ENCODE measurements at regions not wholly inside any gene's neighbourhood (a gene's known extent, or its start where the extent isn't known, plus 50 kb on each side); places are given as distances from the start of the nearest gene placed in this dataset.
"Not testable (repeated sequence)": the region's sequence is repeated elsewhere in the genome, so short reads cannot be mapped to it uniquely, and the experiment has no call there.

- no peak for DNase-seq
Measured at GRCh38 chr19:27860309-27860934, 1352.5 kb downstream of the UQCRFS1 start.

DNA sequence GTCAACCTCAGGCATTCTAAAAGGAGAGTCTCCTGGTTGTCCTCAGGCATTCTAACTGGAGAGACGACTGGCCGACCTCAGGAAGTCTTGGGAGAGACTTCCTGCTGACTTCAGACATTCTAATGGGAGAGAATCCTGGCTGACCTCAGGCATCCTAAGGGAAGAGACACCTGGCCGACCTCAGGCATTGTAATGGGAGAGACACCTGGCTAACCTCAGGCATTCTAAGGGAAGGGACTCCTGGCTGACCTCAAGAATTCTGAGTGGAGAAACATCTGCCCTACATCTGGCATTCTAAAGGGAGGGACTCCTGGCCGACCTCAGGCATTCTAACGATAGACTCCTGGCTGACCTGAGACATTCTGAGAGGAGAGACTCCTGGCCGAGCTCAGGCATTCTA, 1353.3 kb downstream of the UQCRFS1 start:
- DNase-seq, result no peak

GRCh38 chr19:27858981-27859581, 1353.9 kb downstream of the UQCRFS1 start:
- DNase-seq, result no peak

- DNase-seq, result not testable (repeated sequence)
Measured at GRCh38 chr19:27852931-27853330, 1360.0 kb downstream of the UQCRFS1 start.

DNA sequence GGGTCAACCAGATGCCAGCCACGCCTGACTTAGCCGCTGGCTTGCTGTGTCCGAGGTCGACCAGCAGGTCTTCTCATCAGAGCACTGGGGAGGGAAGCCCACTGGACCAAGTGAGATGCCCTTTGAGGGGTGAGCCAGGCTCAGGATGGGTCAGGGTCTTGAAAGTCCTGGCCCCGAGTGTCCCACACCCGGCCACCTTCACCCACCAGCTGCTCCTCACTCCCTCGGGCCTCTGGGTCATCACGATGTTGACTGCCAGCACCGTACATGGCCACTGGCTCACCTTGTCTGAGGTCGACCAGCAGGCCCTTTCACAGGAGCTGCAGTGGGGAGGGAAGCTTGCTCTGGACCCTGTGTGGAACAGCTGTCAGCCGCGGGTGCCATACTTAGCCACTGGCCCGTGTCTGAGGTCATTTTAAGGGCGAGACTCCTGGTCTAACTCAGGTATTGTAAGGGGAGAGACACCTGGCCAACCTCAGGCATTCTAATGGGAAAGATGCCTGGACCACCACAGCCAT, 1361.3 kb downstream of the UQCRFS1 start:
- no peak for DNase-seq

DNA sequence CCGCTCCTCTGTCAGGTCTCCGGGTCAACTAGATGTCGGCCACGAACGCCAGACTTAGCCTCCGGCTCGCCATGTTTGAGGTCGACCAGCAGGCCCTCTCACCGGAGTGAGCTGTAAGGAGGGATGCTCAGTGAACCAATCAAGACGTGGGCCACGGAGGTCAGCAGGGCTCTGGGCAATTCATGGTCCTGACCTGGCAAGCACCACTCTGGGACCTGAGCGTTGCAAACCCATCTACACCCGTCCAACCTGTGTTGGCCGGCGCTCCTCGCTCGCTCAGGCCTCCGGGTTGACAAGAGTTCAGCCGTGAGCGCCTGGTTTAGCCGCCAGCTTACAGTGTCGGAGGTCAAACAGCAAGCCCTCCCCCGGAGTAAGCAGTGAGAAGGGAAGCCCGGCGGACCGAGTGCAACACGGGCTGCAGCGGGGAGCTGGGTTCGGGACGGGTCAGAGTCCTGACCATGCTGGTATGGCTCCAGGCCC, 1361.9 kb downstream of the UQCRFS1 start:
- DNase-seq, result no peak

- no peak for DNase-seq
Measured at GRCh38 chr19:27846944-27847343, 1366.0 kb downstream of the UQCRFS1 start.

DNA sequence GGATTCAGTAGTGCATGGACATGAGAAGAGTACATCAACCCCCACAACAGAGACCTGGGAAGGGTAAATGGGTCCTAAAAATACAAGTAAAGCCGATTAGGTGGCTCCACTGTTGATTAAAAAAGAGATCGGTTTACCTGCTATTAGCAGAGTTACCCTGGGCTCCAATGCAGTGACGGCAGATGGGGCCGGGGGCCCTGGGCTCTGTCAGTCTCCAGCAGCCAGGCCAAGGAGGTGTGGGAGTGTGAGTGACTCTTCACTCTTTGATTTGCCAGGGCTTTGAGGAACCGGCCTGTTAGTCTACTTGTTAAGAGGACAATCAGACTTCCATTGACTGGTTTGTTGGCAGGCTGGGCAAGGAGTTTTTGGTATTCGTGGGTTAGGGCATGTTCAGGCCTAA, 1368.7 kb downstream of the UQCRFS1 start:
- DNase-seq, result no peak

DNA sequence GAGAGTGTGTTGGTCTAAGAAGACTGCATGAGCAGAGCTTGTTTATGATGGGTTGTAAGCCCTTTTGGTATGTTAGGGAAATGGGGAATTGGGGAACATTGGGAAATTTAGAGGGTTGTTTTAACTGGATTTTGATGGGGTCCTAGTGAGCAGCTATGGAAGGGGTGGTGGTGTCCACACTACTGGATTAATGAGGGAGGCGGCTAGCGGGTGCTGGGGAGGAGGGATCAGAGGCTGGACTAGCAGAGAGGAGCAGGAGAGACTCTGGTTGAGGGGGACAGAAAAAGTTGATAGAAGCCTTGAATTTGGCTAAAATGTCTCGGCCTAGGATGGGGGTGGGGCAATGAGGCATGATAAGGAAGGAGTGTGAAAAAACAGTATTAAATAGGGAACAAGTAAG, 1369.1 kb downstream of the UQCRFS1 start:
- DNase-seq, result no peak

DNA sequence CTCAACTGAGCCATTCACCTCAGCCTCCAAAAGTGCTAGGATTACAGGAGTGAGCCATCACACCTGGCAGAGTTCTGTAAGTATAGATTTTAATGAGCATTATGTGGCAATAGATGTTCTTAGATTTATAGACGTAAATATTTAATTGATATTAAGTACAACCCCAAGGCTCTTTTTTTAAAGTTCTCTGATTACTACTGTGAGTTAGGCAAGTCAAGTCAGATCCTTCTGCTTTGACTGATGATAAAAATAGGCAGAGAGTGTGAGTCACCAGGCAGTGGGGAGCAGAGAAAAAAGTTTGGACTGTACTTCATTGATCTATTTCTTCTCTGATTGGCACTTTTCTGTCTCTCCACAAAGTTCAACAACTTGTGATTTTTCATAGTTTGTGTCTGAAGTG, 1379.9 kb downstream of the UQCRFS1 start:
- no peak for DNase-seq

GRCh38 chr19:27828829-27829228, 1384.1 kb downstream of the UQCRFS1 start:
- no peak for DNase-seq

GRCh38 chr19:27824108-27824507, 1388.8 kb downstream of the UQCRFS1 start:
- peak; percentile 5 for DNase-seq

DNA sequence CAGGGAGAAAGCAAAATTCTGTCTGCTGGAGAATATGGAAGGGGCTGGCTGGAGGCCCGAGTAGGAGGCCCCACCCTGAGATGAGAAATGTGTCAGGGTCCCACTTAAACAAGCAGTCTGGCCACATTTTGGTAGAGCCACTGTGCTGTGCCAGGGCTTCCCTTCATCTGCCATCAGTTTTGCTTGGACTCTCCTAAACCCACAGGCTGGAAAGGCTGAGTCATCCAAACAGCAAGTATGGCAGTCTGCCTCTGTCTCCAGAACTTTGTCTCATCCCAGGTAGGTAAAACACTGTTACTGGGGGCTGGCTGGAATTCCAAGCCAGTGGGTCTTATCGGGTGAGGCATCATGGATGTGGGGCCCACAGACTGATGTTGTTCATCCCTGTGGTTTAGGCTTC, 1390.6 kb downstream of the UQCRFS1 start:
- DNase-seq, result peak; percentile 1

DNA sequence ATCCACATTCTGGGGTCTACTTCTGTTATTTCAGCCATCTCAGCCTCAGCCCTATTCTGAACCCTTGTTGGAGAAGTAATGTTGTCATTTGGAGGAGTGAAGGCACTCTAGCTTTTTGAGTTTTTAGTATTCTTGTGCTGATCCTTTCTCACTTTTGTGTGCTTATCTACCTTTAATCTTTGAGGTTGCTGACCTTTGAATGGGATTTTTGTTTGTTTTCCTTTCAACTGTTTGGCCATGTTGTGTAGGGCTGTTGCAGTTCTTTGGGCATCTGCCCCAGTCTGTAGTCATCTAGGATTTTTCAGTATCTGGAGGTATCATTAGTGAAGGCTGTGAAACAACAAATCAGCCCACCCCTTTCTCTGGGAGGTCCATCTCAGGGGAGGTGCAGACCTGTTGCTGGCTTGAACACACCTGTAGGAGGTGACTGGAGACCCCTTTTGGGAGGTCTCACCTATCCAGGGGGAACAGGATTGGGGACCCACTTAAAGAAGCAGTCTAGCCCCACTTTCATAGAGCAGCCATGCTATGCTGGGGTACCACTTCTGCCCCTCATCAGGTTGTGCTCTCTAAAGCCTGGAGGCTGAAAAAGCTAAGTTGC, 1391.4 kb downstream of the UQCRFS1 start:
- no peak for DNase-seq

- DNase-seq, result no peak
Measured at GRCh38 chr19:27815985-27816384, 1397.0 kb downstream of the UQCRFS1 start.

- not testable (repeated sequence) for DNase-seq
Measured at GRCh38 chr19:27814834-27815233, 1398.1 kb downstream of the UQCRFS1 start.

DNA sequence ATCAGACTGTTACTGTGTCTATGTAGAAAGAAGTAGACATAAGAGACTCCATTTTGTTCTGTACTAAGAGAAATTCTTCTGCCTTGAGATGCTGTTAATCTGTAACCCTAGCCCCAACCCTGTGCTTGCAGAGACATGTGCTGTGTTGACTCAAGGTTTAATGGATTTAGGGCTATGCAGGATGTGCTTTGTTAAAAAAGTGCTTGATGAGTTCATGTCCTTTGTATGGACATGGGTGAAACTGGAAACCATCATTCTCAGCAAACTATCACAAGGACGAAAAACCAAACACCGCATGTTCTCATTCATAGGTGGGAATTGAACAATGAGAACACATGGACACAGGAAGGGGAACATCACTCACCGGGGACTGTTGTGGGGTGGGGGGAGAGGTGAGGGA, 1398.7 kb downstream of the UQCRFS1 start:
- DNase-seq, result not testable (repeated sequence)

- DNase-seq, result no peak
Measured at GRCh38 chr19:27806471-27807070, 1406.4 kb downstream of the UQCRFS1 start.

DNA sequence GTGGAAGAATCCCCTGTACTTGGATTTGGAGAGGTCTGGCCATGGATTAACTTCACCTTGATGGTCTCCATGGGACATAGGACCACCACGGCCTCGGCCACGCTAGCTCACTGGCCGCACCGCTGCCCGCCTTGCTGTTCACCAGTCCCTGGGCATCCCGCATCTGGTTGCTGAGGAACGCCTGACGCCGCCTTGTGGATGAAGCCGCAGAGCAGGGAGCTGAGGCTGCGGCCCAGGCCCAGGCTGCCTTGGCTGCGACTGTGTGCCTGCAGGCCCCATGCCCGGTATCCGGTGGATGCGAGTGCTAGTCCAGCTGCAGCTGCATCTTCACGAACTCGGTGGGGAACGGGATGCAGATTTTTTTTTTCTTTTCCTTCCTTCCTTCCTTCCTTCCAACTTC, 1407.1 kb downstream of the UQCRFS1 start:
- no peak for DNase-seq

- DNase-seq, result peak; percentile 15
Measured at GRCh38 chr19:27802293-27802692, 1410.7 kb downstream of the UQCRFS1 start.

DNA sequence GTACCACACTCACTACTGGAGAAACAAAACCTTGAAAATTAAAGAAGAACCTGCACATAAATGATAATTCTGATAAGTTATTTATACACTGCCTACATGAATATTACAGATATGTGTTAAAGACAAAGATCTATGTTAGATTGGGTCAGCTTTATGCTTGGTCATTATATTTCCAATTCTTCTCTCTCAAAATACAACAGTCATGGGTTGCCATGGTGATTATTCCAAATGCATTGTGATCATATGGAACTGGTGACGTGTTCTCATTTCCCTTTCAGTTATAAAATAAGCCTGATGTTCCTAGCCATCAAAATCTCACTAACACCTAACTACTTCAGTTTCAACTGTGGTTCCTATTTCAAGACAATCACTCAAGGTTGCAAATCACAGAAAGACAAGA, 1416.4 kb downstream of the UQCRFS1 start:
- DNase-seq, result peak; percentile 35

DNA sequence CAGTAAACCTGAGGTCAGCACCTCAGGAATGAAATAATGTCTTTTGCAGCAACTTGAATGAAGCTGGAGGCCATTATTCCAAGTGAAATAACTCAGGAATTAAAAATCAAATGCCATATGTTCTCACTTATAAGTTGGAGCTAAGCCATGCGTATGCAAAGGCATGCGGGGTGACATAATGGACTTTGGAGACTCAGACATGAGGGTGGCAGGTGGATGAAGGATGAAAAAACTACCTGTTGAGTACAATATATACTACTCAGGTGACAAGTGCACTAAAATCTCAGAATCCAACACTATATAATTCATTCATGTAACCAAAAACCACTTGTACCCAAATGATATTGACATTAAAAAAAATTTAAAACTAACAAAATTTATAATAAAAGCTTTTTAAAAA, 1416.9 kb downstream of the UQCRFS1 start:
- no peak for DNase-seq

DNA sequence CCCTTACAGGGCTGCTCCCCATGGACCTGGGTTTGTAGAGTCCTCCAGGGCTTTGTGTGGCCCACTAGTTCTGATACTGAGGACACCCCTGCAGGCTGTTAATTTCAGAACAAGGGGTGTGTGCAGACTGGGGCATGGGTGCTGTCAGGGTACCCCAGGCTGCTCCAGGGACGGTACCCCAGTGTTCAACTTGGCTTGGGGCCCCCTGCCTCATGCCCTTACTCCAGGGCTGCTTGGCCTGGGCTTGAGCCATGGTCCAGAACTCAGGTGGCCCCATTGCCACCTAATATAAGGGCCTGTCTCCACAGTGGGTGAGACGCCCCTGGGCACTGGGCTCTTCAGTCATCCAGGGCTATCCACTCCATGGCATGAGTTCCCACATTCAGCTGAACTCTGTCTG, 1417.6 kb downstream of the UQCRFS1 start:
- no peak for DNase-seq
